HG03442 (cell line): ENCODE measurements at regions not wholly inside any gene's neighbourhood (a gene's known extent, or its start where the extent isn't known, plus 50 kb on each side); places are given as distances from the start of the nearest gene placed in this dataset.

ENCODE experiments used
- ATAC-seq: cut with Tn5 transposase; IDR thresholded peaks from one replicate; pipeline ENCODE4 v1.9.1; 2021; ENCODE audit warnings: mild to moderate bottlenecking, moderate library complexity; ENCODE audit not compliant: unreplicated experiment

GRCh38 chr3:111244760-111245159 is 173.1 kb downstream of the NECTIN3 start:
- ATAC-seq = no peak

- ATAC-seq = no peak
These were observed 175.5 kb downstream of the NECTIN3 start for GRCh38 chr3:111246967-111247760.

DNA sequence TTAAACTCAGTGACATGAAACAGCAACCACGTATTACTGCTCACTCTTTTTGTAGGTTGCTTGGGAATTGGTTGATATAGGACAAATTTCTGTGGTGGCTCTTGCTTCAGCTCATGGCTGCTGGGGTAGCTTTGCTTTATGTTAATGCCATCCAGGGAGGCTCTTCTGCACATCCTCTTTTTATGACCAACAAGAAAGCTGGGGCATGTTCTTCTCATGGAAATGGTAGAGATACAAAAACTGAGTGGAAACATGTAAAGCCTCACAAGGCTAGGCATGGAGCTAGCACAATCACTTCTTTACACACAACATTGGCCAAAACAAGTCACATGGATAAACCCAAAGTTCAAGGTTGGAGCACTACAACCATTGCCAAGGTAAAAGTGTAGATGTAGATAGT is 176.8 kb downstream of the NECTIN3 start:
- no peak for ATAC-seq

- ATAC-seq = no peak
These were observed 177.8 kb downstream of the NECTIN3 start for GRCh38 chr3:111249421-111249820.

- peak; percentile 80 for ATAC-seq
These were observed 181.2 kb downstream of the NECTIN3 start for GRCh38 chr3:111252779-111253178.

DNA sequence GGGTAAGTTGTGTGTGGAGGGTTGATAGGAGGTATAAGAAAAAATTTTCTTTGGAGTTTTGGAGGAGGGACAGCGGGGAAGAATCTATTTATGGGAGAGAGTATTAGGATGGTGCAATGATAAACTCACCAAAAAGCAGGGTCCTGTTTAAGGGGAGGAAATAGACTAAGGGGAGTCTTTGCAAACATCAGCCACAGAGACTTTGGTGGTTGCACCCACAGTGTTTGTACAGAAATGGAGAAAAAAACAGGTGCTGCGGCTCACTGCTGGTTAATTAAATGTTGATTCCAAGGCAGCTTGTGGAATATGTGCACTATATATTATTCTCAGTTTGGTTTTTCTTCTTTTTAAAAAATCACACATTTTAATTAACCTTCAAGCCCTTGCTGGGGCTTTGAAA is 182.1 kb downstream of the NECTIN3 start:
- ATAC-seq = no peak

GRCh38 chr3:111260878-111261277 is 189.3 kb downstream of the NECTIN3 start:
- peak; percentile 85 for ATAC-seq

DNA sequence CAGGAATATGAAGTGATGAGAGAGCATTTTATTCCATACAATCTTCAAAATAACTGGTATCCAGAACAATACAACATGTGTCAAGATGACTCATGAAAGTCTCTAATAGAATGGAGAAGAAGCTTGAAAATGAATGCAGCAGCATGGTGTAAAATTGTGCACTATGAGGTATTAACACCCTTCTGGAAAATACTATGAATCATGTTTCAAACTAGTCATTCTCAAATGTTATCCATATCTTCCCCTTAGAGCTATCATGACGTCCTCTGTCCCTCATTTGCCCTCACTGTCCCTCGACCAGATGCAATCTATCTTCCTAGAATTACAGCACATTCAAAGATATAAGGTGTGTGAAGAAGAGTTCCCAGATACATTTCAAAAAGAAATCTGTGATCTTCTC is 198.2 kb downstream of the NECTIN3 start:
- ATAC-seq = no peak

DNA sequence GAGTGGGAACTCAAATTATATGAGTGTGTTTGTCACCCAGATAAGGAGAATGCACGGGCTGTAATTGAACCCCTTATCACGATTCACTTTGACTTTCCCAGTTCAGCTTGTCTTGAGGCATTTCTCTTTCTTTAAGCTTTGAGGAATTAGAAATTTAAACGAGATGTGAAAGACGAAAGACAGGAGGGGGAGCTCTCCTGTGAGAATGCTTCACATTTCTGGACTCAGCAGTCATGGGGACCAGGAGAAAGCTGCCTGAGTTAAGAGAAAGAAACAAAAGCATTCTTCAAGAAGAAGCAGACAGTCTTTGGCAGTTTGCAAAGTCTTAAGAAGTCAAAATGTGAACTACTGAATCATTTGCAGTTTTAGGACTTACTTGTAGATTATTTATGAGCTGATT is 205.6 kb downstream of the NECTIN3 start:
- no peak for ATAC-seq

GRCh38 chr3:111278959-111279358 is 207.3 kb downstream of the NECTIN3 start:
- no peak for ATAC-seq

GRCh38 chr3:111282024-111282423 is 210.4 kb downstream of the NECTIN3 start:
- no peak for ATAC-seq

- ATAC-seq = no peak
These were observed 211.5 kb downstream of the NECTIN3 start for GRCh38 chr3:111283165-111283564.

DNA sequence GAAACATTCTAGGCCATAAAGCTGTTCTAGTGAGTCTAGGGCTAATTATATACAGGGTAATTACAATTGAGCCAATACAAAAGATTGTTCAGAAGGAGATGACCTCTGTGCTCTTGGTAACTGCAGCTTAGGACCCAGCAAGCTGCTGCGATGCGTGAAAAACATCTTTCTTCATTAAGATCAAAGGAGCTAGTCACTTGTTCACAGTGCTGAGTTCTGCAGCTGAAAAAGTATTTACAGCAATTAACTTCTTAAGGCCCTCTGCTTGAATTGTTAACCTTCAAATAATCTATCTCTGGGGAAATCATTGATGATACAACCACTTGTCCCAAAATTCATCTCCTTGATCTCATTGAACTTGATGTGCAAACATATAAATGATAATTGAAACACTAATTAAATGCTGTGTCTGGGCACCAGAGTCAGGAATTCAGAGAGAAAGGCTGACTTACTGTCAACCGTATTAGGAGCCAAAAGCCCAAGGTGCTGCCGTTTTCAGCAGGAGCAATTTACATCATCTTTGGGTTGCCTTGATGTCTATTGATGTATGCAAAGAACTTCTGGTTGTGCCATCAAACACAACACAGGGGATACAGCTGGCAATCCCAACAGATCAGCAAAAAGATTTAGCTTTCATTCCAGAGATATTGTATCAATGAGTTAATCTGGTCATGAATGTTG is 213.0 kb downstream of the NECTIN3 start:
- no peak for ATAC-seq

DNA sequence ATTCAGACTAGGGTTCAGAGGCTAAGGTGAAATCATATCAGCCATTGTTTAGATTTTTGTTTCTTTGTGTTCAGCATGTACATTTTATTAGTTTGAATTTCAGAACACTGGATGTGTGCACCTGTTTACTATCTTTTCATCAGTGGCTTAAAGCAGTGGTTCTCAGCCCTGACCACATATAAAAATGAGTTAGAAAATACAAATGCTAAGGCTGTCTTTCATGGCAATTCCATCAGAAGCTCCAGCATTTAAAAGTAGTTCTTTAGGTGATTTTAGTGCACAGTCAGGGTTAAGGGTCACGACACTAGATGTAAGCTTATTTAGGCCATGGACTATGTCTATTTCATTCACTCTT is 213.5 kb downstream of the NECTIN3 start:
- ATAC-seq = no peak

DNA sequence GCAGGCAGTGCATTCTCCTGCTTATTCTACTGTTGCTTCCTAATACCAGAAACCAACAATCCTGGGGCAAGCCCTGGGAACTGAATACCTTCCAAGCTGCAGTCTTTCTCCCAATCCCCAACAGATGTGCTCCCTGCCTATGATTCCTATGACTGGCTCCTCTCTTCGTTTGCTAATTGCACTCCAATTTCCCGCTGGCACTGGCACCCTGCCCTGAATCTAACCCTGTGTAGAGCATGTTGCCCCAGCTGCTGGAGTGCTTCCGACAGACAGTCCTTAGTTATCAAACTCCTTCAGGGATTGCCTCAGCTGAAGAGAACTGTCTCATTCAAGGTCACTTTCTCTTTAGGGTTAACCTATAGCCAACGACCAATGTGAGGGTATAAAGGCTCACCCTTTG is 214.1 kb downstream of the NECTIN3 start:
- no peak for ATAC-seq

DNA sequence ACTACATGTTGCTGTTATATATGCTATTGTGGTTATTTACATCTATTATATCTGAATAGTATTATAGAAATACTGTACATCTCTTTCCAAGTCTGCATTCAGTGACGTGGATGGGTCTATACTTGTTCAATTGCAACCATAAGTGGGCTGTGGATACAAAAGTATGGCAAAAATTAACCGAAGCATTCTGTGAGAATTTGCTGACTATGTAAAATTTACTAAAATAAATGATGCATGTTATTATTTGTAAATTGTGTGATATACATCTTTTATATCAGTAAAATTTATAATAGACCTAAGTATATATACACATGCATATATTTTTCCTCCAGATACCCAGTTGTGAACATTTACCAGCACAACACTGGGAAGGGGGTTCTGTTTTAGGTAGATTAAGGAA is 215.1 kb downstream of the NECTIN3 start:
- ATAC-seq = no peak

GRCh38 chr3:111292117-111292516 is 220.5 kb downstream of the NECTIN3 start:
- no peak for ATAC-seq

DNA sequence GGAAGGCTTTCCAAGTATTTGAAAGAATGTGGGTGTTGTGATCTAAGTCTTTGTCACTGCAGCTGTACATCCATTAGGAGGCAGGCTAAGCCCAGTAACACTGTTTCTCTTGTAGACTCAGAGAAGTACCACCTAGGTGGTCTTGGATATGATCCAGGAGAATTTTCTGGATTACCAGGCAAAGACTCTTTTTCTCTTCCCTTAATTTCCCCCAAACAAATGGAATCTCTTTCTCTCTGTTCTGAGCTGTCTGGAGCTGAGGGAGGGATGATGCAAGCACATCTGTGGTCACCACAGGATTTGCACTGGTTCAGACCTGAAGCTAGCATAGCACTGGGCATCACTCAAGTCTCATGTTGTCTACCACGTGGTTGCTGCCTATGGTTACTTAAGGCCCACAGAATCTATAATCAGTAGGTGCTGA is 227.6 kb downstream of the NECTIN3 start:
- ATAC-seq = no peak

- ATAC-seq = no peak
These were observed 229.7 kb downstream of the NECTIN3 start for GRCh38 chr3:111301238-111301798.

GRCh38 chr3:111302063-111302462 is 230.4 kb downstream of the NECTIN3 start:
- no peak for ATAC-seq

- no peak for ATAC-seq
These were observed 232.1 kb downstream of the NECTIN3 start for GRCh38 chr3:111303760-111304159.

- ATAC-seq = no peak
These were observed 234.3 kb upstream of the CD96 start for GRCh38 chr3:111307676-111308075.
